ENCODE measurements at regions not wholly inside any gene's neighbourhood (a gene's known extent, or its start where the extent isn't known, plus 50 kb on each side); places are given as distances from the start of the nearest gene placed in this dataset.

DNA sequence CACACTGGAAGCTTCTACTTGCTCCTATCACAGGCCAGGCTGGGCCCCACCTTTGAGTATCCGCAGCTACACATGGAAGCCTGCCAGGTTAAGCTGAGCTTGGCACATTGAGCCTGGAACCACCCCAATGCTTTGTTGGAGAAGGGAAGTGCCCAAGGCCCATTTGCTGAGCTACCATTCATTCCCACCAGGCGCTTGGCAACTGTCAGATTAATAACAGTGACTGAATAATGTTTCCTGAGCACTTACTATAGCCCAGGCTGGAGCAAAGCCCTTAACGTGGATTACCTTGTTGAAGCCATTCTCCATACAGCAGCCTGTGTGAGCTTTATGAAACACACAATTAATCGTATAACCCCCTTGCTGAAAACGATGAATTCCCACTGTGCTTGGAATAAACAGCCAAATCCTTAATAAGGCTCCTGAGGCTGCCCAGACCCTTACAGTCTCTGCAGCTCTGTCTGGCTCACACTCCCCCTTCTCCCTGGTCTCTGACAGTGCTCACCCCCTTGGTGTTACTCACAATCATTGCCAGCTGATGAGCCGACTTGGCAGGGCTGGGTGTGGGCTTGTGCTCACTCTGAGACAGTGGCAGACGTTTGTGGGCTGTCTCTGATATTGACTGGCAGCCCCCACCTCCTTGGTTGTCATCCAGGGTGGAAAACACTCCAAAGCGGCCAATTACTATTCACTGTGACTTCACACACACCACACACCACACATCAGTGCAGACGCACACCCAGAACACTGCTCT lies 357.1 kb downstream of the MAFB start:
- no peak for TF ChIP-seq CTCF (IDR thresholded peaks at IDR 0.05; ENCODE audit: control extremely low read depth in 1 of 3, insufficient read depth in 1 of 3, low read depth in 1 of 3, low read length in 3 of 3)
- TF ChIP-seq RFX5 (IDR thresholded peaks at IDR 0.05; ENCODE audit: borderline replicate concordance, low read depth, low read length) = no peak
- no peak for TF ChIP-seq POLR2A (IDR thresholded peaks at IDR 0.05; ENCODE audit: control extremely low read depth in 1 of 2, low read depth in 2 of 2, low read length in 2 of 2)
- no peak for TF ChIP-seq TAF1 (IDR thresholded peaks at IDR 0.05; ENCODE audit: low read depth, low read length)
- no peak for TF ChIP-seq FOSL1 (IDR thresholded peaks at IDR 0.05; ENCODE audit: insufficient read depth, low read depth, low read length)
- no peak for TF ChIP-seq SIN3A (conservative IDR thresholded peaks at IDR 0.05 in 1 of 2, IDR thresholded peaks at IDR 0.05 in 1 of 2; ENCODE audit: low read depth in 1 of 2, low read length in 2 of 2)
- no peak for TF ChIP-seq NANOG (IDR thresholded peaks at IDR 0.05; ENCODE audit: insufficient read depth, low read depth, low read length, poor library complexity, severe bottlenecking)
- TF ChIP-seq EZH2 (IDR thresholded peaks at IDR 0.05; ENCODE audit: low read depth, low read length, severe bottlenecking) = no peak
